HepG2 (cell line): ENCODE measurements at regions not wholly inside any gene's neighbourhood (a gene's known extent, or its start where the extent isn't known, plus 50 kb on each side); places are given as distances from the start of the nearest gene placed in this dataset.

Experiments
- ATAC-seq: fragments of 200-7000 bp; cut with Tn5 transposase; 3 replicates; pipeline ENCODE4 v1.9.1; 2020; ENCODE audit warnings: mild to moderate bottlenecking, moderate library complexity
- BruUV-seq: library from RNA; stranded (reverse); fragments of 400-500 nt; replicated peaks from 2 replicates; lab custom pipeline; 2021; lab: Mats Ljungman, UMichigan
- CTCF ChIA-PET: fragments of 300-600 bp; formaldehyde crosslinking; extraction: SDS; loops from one replicate; lab custom pipeline; 2021; ENCODE audit warnings: low total read pairs, inconsistent platforms, low intra/inter-chr PET ratio; lab: Yijun Ruan, JAX
- POLR2A ChIA-PET: fragments of 350-600 bp; sonication (Branson Sonifier 250); formaldehyde crosslinking; loops from one replicate; lab custom pipeline; 2020; ENCODE audit warnings: antibody characterized with exemption, inconsistent platforms; lab: Yijun Ruan, JAX
- DNase-seq: peaks from one replicate; pipeline ENCODE4 v3.0.0-alpha.2; 2015; ENCODE audit warnings: low spot score
- FAIRE-seq: peaks from 3 replicates; lab custom pipeline; 2011; peaks lifted over from hg19 to GRCh38; lab: Jason Lieb, UNC
- H2AFZ ChIP-seq: one replicate; pipeline ENCODE4 v1.6.1; 2011; ENCODE audit warnings: low read length, inconsistent platforms
- H3K27ac ChIP-seq: fragments of 300-600 bp; 3 replicates; pipeline ENCODE4 v1.8.0; 2011; ENCODE audit warnings: mixed run types, mild to moderate bottlenecking, mixed read lengths, low read length, inconsistent platforms; ENCODE audit not compliant: insufficient read depth; ENCODE audit errors: extremely low read length
- H3K27me3 ChIP-seq, 2 experiments: fragments of 200-600 bp in 1 of 2; 2 replicates in 1 of 2; 3 replicates in 1 of 2; pipeline versions ENCODE4 v1.6.0 to v1.8.0; 2011; ENCODE audit warnings: low read length in 2 of 2, mild to moderate bottlenecking in 2 of 2, moderate library complexity in 2 of 2, inconsistent platforms in 1 of 2; ENCODE audit not compliant: insufficient read depth in 2 of 2, control insufficient read depth in 1 of 2
- H3K36me3 ChIP-seq, 2 experiments: fragments of 200-600 bp in 1 of 2; replicated peaks in 1 of 2; 2 replicates in 1 of 2; 3 replicates in 1 of 2; pipeline versions ENCODE4 v1.5.1 to v1.8.0; 2011; ENCODE audit warnings: low read length in 2 of 2, inconsistent platforms in 1 of 2; ENCODE audit not compliant: insufficient read depth in 2 of 2, control insufficient read depth in 1 of 2
- H3K4me1 ChIP-seq: 2 replicates; pipeline ENCODE4 v1.5.1; 2012; ENCODE audit warnings: low read length, inconsistent platforms; ENCODE audit not compliant: insufficient read depth
- H3K4me2 ChIP-seq: 2 replicates; pipeline ENCODE4 v1.6.0; 2011; ENCODE audit warnings: low read depth, low read length, inconsistent platforms
- H3K4me3 ChIP-seq, 3 experiments: fragments of 200-600 bp in 1 of 3; sonication (generic), shearing (Covaris generic) in 1 of 3; replicated peaks in 1 of 3; 2 replicates each; pipeline ENCODE4 v1.5.1; 2011 to 2016; ENCODE audit warnings: low read length in 3 of 3, inconsistent platforms in 2 of 3, low read depth in 2 of 3, mild to moderate bottlenecking in 2 of 3, control low read depth in 1 of 3, mixed read lengths in 1 of 3; ENCODE audit not compliant: insufficient read depth in 1 of 3
- H3K79me2 ChIP-seq: one replicate; pipeline ENCODE4 v1.6.1; 2011; ENCODE audit warnings: low read length, inconsistent platforms; ENCODE audit not compliant: insufficient read depth
- H3K9ac ChIP-seq: 2 replicates; pipeline ENCODE4 v1.6.0; 2011; ENCODE audit warnings: mild to moderate bottlenecking, low read depth, low read length, inconsistent platforms; ENCODE audit not compliant: insufficient read depth
- H3K9me3 ChIP-seq: 2 replicates; pipeline ENCODE4 v1.5.1; 2012; ENCODE audit warnings: mild to moderate bottlenecking, low read length
- H4K20me1 ChIP-seq: 2 replicates; pipeline ENCODE4 v1.6.0; 2011; ENCODE audit warnings: inconsistent platforms, mild to moderate bottlenecking, low read length, moderate library complexity; ENCODE audit not compliant: insufficient read depth
- ADNP ChIP-seq: sonication (generic); formaldehyde crosslinking; IDR thresholded peaks from 2 replicates; pipeline ENCODE4 v1.4.0; 2020; ENCODE audit warnings: missing genetic modification reagents
- ESRRA ChIP-seq: sonication (generic); formaldehyde crosslinking; IDR thresholded peaks from 2 replicates; pipeline ENCODE4 v1.5.1; 2020; ENCODE audit warnings: mild to moderate bottlenecking, low read depth, missing genetic modification reagents
- MTF2 ChIP-seq: sonication (generic); formaldehyde crosslinking; IDR thresholded peaks from 2 replicates; pipeline ENCODE4 v1.5.0; 2020; ENCODE audit warnings: missing genetic modification reagents, borderline replicate concordance
- RAD21 ChIP-seq: fragments of 450-650 bp; formaldehyde crosslinking; IDR thresholded peaks from 2 replicates; pipeline ENCODE4 v1.5.0; 2020; ENCODE audit warnings: mild to moderate bottlenecking
- REPIN1 ChIP-seq: sonication (generic); formaldehyde crosslinking; IDR thresholded peaks from 2 replicates; pipeline ENCODE4 v1.8.0; 2022; ENCODE audit warnings: missing genetic modification reagents, low read depth, mild to moderate bottlenecking, borderline replicate concordance
- SNRNP70 ChIP-seq: fragments of 200-400 bp; formaldehyde crosslinking; IDR thresholded peaks from 2 replicates; pipeline ENCODE4 v1.6.1; 2017; ENCODE audit warnings: mild to moderate bottlenecking, low read depth, low read length, moderate library complexity
- ZNF329 ChIP-seq: sonication (generic); formaldehyde crosslinking; IDR thresholded peaks from 2 replicates; pipeline ENCODE4 v1.9.0; 2021; ENCODE audit warnings: low read depth, mild to moderate bottlenecking, missing genetic modification reagents
- ZNF607 ChIP-seq: sonication (generic); formaldehyde crosslinking; IDR thresholded peaks from 2 replicates; pipeline ENCODE4 v1.5.1; 2020; ENCODE audit warnings: missing genetic modification reagents, mild to moderate bottlenecking, borderline replicate concordance
- WGBS: methylation state at CpG from one replicate; pipeline ENCODE4 v1.1.6; 2017; ENCODE audit warnings: low lambda C conversion rate; 5-methylcytosine and 5-hydroxymethylcytosine counted together
- in situ Hi-C: cut with HindIII; loops from 2 replicates; pipeline ENCODE4 v1.10.0; 2017; ENCODE audit warnings: low pct_unique_long_range_greater_than_20kb; ENCODE audit not compliant: extremely low pct_ligation_motif_present
- intact Hi-C: fragments of 100-400 bp; cut with micrococcal nuclease; formaldehyde crosslinking; loops from one replicate; pipeline ENCODE4 v1.10.0; 2022; ENCODE audit not compliant: unreplicated experiment
- TF ChIP-seq, protein P1 (sequence below): sonication (generic); formaldehyde crosslinking; conservative IDR thresholded peaks from 2 replicates; pipeline ENCODE4 v1.4.0; 2020; ENCODE audit warnings: missing genetic modification reagents

GRCh38 chr11:19352072-19352770 is 111.5 kb upstream of the E2F8 start:
- ATAC-seq (no peak), DNase-seq (no peak)
- no peak overlapping the region for H3K27ac ChIP-seq
- H3K4me2 ChIP-seq, result no peak overlapping the region
- H3K4me1 ChIP-seq, result no peaks in the 10 kb centered on the region
- in situ Hi-C loops, result no loop called here
- no peaks in the 10 kb centered on the region for H3K36me3 ChIP-seq
- WGBS, result 31% methylated on average over 5 of the region's 5 CpGs
- no peaks in the 10 kb centered on the region for H4K20me1 ChIP-seq
- intact Hi-C loops, result no loop called here
- no peak for TF ChIP-seq RAD21 (CRISPR knock-in tag)
- TF ChIP-seq REPIN1, result no peak
- no peak for TF ChIP-seq ZNF329 (CRISPR knock-in tag)
- TF ChIP-seq ESRRA, result no peak
- TF ChIP-seq MTF2 (CRISPR knock-in tag), result no peak
- TF ChIP-seq, protein P1, sequence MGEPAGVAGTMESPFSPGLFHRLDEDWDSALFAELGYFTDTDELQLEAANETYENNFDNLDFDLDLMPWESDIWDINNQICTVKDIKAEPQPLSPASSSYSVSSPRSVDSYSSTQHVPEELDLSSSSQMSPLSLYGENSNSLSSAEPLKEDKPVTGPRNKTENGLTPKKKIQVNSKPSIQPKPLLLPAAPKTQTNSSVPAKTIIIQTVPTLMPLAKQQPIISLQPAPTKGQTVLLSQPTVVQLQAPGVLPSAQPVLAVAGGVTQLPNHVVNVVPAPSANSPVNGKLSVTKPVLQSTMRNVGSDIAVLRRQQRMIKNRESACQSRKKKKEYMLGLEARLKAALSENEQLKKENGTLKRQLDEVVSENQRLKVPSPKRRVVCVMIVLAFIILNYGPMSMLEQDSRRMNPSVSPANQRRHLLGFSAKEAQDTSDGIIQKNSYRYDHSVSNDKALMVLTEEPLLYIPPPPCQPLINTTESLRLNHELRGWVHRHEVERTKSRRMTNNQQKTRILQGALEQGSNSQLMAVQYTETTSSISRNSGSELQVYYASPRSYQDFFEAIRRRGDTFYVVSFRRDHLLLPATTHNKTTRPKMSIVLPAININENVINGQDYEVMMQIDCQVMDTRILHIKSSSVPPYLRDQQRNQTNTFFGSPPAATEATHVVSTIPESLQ (CRISPR knock-in tag), result no peak
- no peak for TF ChIP-seq ZNF607 (CRISPR knock-in tag)
- no peak for TF ChIP-seq ADNP
- no peak for TF ChIP-seq SNRNP70
- TF ChIP-seq, all 625 proteins: peak for 0
- no peak overlapping the region for H2AFZ ChIP-seq
- no peaks in the 10 kb centered on the region for H3K9me3 ChIP-seq
- POLR2A ChIA-PET, result no interaction called here
- no peak for FAIRE-seq
- H3K4me3 ChIP-seq, result no peak overlapping the region
- CTCF ChIA-PET, result no interaction called here
- H3K27me3 ChIP-seq, result peaks cover 0 to 10% of the 10 kb centered on the region in 2 experiments; a peak in 2 of 5 replicates
- no peaks in the 10 kb centered on the region for H3K79me2 ChIP-seq
- no peak overlapping the region for H3K9ac ChIP-seq
- BruUV-seq, result no TSS peak
